Omental fat pad (tissue), 3 donors: ENCODE measurements at regions not wholly inside any gene's neighbourhood (a gene's known extent, or its start where the extent isn't known, plus 50 kb on each side); places are given as distances from the start of the nearest gene placed in this dataset.

Experiments used
- ATAC-seq: fragments of 150-250 bp; one replicate; pipeline ENCODE4 v1.9.1; 2016; ENCODE audit warnings: mild to moderate bottlenecking, moderate library complexity; ENCODE audit not compliant: low FRiP score
- DNase-seq: peaks from one replicate; pipeline ENCODE4 v3.0.0-alpha.2; 2019; ENCODE audit warnings: low spot score
- CTCF ChIP-seq, 3 donors: fragments of 450-650 bp; IDR thresholded peaks; one replicate each; pipeline ENCODE4 v1.5.1; 2016 to 2017; ENCODE audit warnings: antibody characterized with exemption in 3 of 3, mild to moderate bottlenecking in 3 of 3, moderate library complexity in 2 of 3

- DNase-seq, result no peak
- no peak for TF ChIP-seq CTCF (IDR thresholded peaks at IDR 0.05)
These were observed 672.7 kb downstream of the TMEM121 start for GRCh38 chr14:106199097-106199496.

GRCh38 chr14:106200541-106201315 is 674.3 kb downstream of the TMEM121 start:
- DNase-seq (no peak), ATAC-seq (no peak)
- no peak for TF ChIP-seq CTCF (IDR thresholded peaks at IDR 0.05)

More at GRCh38 chr14:106199097-106199496, 672.7 kb downstream of the TMEM121 start:
- ATAC-seq, result no peak

- DNase-seq, result no peak
- no peak for ATAC-seq
- TF ChIP-seq CTCF (IDR thresholded peaks at IDR 0.05), result no peak
These were observed 675.0 kb downstream of the TMEM121 start for GRCh38 chr14:106201376-106201775.

GRCh38 chr14:106203438-106203837 is 677.1 kb downstream of the TMEM121 start:
- DNase-seq, result no peak
- no peak for ATAC-seq
- TF ChIP-seq CTCF (IDR thresholded peaks at IDR 0.05), result no peak

GRCh38 chr14:106204063-106204462 is 677.7 kb downstream of the TMEM121 start:
- DNase-seq, result no peak
- no peak for TF ChIP-seq CTCF (IDR thresholded peaks at IDR 0.05)

GRCh38 chr14:106207316-106207715 is 680.9 kb downstream of the TMEM121 start:
- DNase-seq, result no peak

More at GRCh38 chr14:106204063-106204462, 677.7 kb downstream of the TMEM121 start:
- no peak for ATAC-seq

More at GRCh38 chr14:106207316-106207715, 680.9 kb downstream of the TMEM121 start:
- TF ChIP-seq CTCF (IDR thresholded peaks at IDR 0.05), result no peak
- ATAC-seq, result no peak
